Brain microvascular endothelial cell (primary cell): ENCODE measurements at regions not wholly inside any gene's neighbourhood (a gene's known extent, or its start where the extent isn't known, plus 50 kb on each side); places are given as distances from the start of the nearest gene placed in this dataset.

Source experiments
- DNase-seq: peaks from one replicate; pipeline ENCODE4 v3.0.0-alpha.2; 2020
- H3K27ac ChIP-seq: fragments of 250-450 bp; sonication (Bioruptor Pico); 2 replicates; pipeline ENCODE4 v1.5.1; 2020; ENCODE audit warnings: mild to moderate bottlenecking, moderate library complexity
- H3K27me3 ChIP-seq: fragments of 250-450 bp; sonication (Bioruptor Pico); replicated peaks from 2 replicates; pipeline ENCODE4 v1.5.1; 2020; ENCODE audit warnings: mild to moderate bottlenecking
- H3K36me3 ChIP-seq: fragments of 250-450 bp; sonication (Bioruptor Pico); replicated peaks from 2 replicates; pipeline ENCODE4 v1.5.1; 2020; ENCODE audit warnings: mild to moderate bottlenecking
- H3K4me3 ChIP-seq: 2 replicates; pipeline ENCODE4 v1.5.1; 2011; ENCODE audit warnings: low read depth, mild to moderate bottlenecking, control low read depth, low read length, moderate library complexity
- in situ Hi-C: cut with HindIII; loops from 2 replicates; pipeline ENCODE4 v1.10.0; 2017; ENCODE audit warnings: low sequenced_read_pairs, low pct_ligation_motif_present
- TF ChIP-seq, protein P1 (sequence below): IDR thresholded peaks from 2 replicates; pipeline ENCODE4 v1.5.1; 2011; ENCODE audit warnings: low read depth, mild to moderate bottlenecking, moderate library complexity, low read length, control low read depth, inconsistent platforms; ENCODE audit errors: missing control alignments

- Histone ChIP-seq H3K27me3 (no peaks in the 10 kb centered on the region), H3K27ac (no peak overlapping the region), H3K4me3 (no peak overlapping the region), H3K36me3 (no peaks in the 10 kb centered on the region)
- TF ChIP-seq, protein P1, sequence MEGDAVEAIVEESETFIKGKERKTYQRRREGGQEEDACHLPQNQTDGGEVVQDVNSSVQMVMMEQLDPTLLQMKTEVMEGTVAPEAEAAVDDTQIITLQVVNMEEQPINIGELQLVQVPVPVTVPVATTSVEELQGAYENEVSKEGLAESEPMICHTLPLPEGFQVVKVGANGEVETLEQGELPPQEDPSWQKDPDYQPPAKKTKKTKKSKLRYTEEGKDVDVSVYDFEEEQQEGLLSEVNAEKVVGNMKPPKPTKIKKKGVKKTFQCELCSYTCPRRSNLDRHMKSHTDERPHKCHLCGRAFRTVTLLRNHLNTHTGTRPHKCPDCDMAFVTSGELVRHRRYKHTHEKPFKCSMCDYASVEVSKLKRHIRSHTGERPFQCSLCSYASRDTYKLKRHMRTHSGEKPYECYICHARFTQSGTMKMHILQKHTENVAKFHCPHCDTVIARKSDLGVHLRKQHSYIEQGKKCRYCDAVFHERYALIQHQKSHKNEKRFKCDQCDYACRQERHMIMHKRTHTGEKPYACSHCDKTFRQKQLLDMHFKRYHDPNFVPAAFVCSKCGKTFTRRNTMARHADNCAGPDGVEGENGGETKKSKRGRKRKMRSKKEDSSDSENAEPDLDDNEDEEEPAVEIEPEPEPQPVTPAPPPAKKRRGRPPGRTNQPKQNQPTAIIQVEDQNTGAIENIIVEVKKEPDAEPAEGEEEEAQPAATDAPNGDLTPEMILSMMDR: no peak
- no peak for DNase-seq
- in situ Hi-C loops: no loop called here
Observed at GRCh38 chr1:193706766-193707165, 520.4 kb upstream of the B3GALT2 start.

GRCh38 chr1:193705554-193705981, 519.2 kb upstream of the B3GALT2 start:
- in situ Hi-C loops: no loop called here
- H3K27me3 ChIP-seq: no peaks in the 10 kb centered on the region
- no peak overlapping the region for H3K4me3 ChIP-seq
- DNase-seq: no peak
- TF ChIP-seq, protein P1: no peak
- H3K27ac ChIP-seq: no peak overlapping the region
- no peaks in the 10 kb centered on the region for H3K36me3 ChIP-seq

DNA sequence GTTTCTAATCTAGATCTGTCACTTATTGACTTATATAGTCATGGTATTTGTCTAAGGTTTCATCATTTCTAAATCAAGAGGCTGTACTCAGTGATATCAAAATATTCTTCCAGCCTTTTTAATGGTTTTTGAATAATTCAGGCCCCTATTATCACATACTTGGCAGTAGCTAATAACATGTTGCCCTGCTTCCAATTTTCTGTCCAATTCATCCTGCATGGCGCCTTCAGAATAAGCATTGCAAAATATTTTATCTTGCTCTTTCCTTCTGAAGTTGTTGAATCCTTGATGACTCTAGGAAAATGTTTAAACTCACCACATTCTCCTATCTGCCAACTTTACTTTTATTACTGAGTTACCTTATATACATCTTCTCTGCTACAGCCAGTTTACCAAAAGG, 517.2 kb upstream of the B3GALT2 start:
- no peak for DNase-seq
- H3K27ac ChIP-seq: no peak overlapping the region
- no peaks in the 10 kb centered on the region for H3K36me3 ChIP-seq
- in situ Hi-C loops: no loop called here
- no peak overlapping the region for H3K4me3 ChIP-seq
- TF ChIP-seq, protein P1: no peak
- no peaks in the 10 kb centered on the region for H3K27me3 ChIP-seq

DNA sequence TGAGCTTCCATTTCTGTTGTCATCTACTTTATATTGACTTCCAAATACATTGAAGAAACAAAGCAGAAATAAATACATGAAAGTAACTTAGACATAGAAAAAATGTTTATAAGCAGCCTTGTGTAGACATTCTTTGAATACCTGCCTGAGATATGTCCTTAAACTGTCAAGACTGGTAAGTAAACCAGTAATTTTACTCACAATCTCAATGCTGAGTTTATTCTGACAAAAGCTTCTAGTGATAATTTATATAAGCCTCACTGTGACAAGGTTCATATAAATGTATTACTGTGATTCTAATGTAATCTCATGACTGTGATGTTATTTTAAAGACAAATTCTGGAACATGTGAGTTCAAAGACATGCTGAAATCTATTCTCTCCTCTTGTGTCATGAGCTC, 516.7 kb upstream of the B3GALT2 start:
- H3K36me3 ChIP-seq: no peaks in the 10 kb centered on the region
- DNase-seq: no peak
- H3K27me3 ChIP-seq: no peaks in the 10 kb centered on the region
- H3K27ac ChIP-seq: no peak overlapping the region
- H3K4me3 ChIP-seq: no peak overlapping the region
- in situ Hi-C loops: no loop called here
- TF ChIP-seq, protein P1: no peak

DNA sequence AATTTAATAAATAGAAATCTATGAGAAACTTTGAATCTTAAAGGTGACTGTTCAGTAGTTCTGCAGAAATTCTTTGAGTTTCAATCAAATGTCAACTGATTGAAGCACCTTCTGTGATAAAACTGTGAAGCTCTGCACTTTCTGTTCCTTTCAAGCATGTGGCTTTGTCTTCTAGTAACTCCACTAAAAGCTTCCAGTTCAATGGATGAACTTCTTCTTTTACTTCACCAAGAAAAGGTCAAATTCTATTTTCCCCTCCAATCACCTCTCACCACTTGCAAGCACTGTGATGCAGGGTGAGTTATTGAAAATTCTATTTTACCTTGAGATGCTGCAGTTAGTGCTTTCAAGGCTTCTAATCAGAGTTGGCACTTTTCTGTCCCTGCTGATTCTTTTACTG, 515.3 kb upstream of the B3GALT2 start:
- no peak for DNase-seq
- TF ChIP-seq, protein P1: no peak
- in situ Hi-C loops: no loop called here
- no peak overlapping the region for H3K4me3 ChIP-seq
- no peak overlapping the region for H3K27ac ChIP-seq
- H3K36me3 ChIP-seq: no peaks in the 10 kb centered on the region
- H3K27me3 ChIP-seq: no peaks in the 10 kb centered on the region

GRCh38 chr1:193700710-193701355, 514.4 kb upstream of the B3GALT2 start:
- no peaks in the 10 kb centered on the region for H3K27me3 ChIP-seq
- no peak overlapping the region for H3K4me3 ChIP-seq
- H3K27ac ChIP-seq: no peak overlapping the region
- no peaks in the 10 kb centered on the region for H3K36me3 ChIP-seq
- peak; percentile 65 for DNase-seq
- TF ChIP-seq, protein P1: no peak
- in situ Hi-C loops: no loop called here
